ENCODE measurements at regions not wholly inside any gene's neighbourhood (a gene's known extent, or its start where the extent isn't known, plus 50 kb on each side); places are given as distances from the start of the nearest gene placed in this dataset.
"Not testable (repeated sequence)": the region's sequence is repeated elsewhere in the genome, so short reads cannot be mapped to it uniquely, and the experiment has no call there.

GRCh38 chr1:146510248-146510983, 281.6 kb upstream of the NOTCH2NLA start:
- TF ChIP-seq CTCF (IDR thresholded peaks at IDR 0.05); POLR2AphosphoS5 (IDR thresholded peaks at IDR 0.05; ENCODE audit: insufficient read depth in 1 of 2, low read depth in 1 of 2); POLR2A (IDR thresholded peaks at IDR 0.05): not testable (repeated sequence)

All from vagina (tissue), 2 donors.